DOHH2 (cell line): ENCODE measurements at regions not wholly inside any gene's neighbourhood (a gene's known extent, or its start where the extent isn't known, plus 50 kb on each side); places are given as distances from the start of the nearest gene placed in this dataset.

Source experiments
- EZH2phosphoT487 ChIP-seq: fragments of 200-600 bp; sonication (generic); IDR thresholded peaks from 2 replicates; pipeline ENCODE4 v1.6.1; 2017; ENCODE audit warnings: borderline replicate concordance, mild to moderate bottlenecking, antibody characterized with exemption, low read length, moderate library complexity, mixed read lengths
- TF ChIP-seq, protein P1 (sequence below): fragments of 200-600 bp; sonication (generic); IDR thresholded peaks from one replicate; pipeline ENCODE4 v1.5.1; 2014; ENCODE audit warnings: antibody characterized with exemption, mild to moderate bottlenecking, low read depth, low read length; ENCODE audit not compliant: poor library complexity, severe bottlenecking

DNA sequence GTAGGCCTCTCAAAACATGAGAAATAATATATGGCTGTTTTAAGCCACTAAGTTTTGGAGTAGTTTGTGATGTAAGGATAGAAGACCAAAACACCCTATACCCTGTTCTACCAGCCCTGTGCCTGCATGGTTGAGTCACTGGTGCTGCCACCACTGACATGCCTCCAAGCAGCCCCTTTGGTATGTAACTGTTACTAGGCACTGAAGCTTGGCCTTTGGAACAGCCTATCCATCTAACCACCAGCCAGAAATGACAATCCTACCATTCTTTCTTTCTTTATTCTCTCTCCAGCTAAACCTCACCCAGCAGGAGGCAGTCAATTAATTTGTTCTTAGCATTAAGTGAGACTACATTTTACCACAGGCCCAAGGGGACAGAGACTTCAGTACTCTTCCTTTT, 240.3 kb downstream of the MSRB3 start:
- TF ChIP-seq, protein P1, sequence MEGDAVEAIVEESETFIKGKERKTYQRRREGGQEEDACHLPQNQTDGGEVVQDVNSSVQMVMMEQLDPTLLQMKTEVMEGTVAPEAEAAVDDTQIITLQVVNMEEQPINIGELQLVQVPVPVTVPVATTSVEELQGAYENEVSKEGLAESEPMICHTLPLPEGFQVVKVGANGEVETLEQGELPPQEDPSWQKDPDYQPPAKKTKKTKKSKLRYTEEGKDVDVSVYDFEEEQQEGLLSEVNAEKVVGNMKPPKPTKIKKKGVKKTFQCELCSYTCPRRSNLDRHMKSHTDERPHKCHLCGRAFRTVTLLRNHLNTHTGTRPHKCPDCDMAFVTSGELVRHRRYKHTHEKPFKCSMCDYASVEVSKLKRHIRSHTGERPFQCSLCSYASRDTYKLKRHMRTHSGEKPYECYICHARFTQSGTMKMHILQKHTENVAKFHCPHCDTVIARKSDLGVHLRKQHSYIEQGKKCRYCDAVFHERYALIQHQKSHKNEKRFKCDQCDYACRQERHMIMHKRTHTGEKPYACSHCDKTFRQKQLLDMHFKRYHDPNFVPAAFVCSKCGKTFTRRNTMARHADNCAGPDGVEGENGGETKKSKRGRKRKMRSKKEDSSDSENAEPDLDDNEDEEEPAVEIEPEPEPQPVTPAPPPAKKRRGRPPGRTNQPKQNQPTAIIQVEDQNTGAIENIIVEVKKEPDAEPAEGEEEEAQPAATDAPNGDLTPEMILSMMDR: no peak
- no peak for TF ChIP-seq EZH2phosphoT487
